ENCODE measurements at regions not wholly inside any gene's neighbourhood (a gene's known extent, or its start where the extent isn't known, plus 50 kb on each side); places are given as distances from the start of the nearest gene placed in this dataset.

DNA sequence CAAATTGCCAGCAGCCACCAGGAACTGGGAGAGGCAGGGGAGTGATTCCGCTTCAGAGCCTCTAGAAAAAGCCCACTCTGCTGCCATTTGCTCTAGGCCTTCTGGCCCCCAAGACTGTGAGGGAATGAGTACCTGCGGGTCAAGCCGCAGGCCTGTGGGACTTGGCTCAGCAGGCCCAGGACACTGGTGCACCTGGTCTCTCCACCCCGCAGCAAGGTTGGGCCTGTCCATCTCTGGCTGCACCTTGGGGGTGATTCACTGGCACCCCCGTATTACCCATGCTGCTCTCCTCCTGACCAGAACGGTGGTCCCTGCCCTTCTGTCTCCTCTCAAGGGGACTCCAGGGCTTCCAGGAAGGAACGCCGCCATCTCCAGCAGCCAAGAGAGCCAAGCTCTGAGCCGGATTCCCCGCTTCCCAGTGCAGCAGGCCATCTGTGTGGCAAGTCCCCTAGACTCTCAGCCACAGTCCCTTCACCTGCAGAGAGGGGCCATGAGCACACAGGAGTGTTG, 78.4 kb upstream of the OLFM1 start:
- H3K27me3 Mint-ChIP-seq (ENCODE audit: unreplicated experiment), result no peaks in the 10 kb centered on the region
- intact Hi-C loops (cut with micrococcal nuclease; ENCODE audit: unreplicated experiment), result no loop called here
- BruUV-seq (replicated peaks), result no TSS peak
- no peak for DNase-seq
- H3K4me3 Mint-ChIP-seq (ENCODE audit: low read depth, unreplicated experiment), result no peak overlapping the region
- TF ChIP-seq, protein P1, sequence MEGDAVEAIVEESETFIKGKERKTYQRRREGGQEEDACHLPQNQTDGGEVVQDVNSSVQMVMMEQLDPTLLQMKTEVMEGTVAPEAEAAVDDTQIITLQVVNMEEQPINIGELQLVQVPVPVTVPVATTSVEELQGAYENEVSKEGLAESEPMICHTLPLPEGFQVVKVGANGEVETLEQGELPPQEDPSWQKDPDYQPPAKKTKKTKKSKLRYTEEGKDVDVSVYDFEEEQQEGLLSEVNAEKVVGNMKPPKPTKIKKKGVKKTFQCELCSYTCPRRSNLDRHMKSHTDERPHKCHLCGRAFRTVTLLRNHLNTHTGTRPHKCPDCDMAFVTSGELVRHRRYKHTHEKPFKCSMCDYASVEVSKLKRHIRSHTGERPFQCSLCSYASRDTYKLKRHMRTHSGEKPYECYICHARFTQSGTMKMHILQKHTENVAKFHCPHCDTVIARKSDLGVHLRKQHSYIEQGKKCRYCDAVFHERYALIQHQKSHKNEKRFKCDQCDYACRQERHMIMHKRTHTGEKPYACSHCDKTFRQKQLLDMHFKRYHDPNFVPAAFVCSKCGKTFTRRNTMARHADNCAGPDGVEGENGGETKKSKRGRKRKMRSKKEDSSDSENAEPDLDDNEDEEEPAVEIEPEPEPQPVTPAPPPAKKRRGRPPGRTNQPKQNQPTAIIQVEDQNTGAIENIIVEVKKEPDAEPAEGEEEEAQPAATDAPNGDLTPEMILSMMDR (IDR thresholded peaks at IDR 0.05; ENCODE audit: unreplicated experiment), result no peak
- no peaks in the 10 kb centered on the region for H3K4me1 Mint-ChIP-seq (ENCODE audit: low read depth, unreplicated experiment)
- CTCF ChIA-PET, result no interaction called here
- no peak overlapping the region for H3K27ac Mint-ChIP-seq (ENCODE audit: unreplicated experiment)
- H3K9me3 Mint-ChIP-seq (ENCODE audit: low read depth, unreplicated experiment), result no peaks in the 10 kb centered on the region
- no peaks in the 10 kb centered on the region for H3K36me3 Mint-ChIP-seq (ENCODE audit: insufficient read depth, unreplicated experiment)

DNA sequence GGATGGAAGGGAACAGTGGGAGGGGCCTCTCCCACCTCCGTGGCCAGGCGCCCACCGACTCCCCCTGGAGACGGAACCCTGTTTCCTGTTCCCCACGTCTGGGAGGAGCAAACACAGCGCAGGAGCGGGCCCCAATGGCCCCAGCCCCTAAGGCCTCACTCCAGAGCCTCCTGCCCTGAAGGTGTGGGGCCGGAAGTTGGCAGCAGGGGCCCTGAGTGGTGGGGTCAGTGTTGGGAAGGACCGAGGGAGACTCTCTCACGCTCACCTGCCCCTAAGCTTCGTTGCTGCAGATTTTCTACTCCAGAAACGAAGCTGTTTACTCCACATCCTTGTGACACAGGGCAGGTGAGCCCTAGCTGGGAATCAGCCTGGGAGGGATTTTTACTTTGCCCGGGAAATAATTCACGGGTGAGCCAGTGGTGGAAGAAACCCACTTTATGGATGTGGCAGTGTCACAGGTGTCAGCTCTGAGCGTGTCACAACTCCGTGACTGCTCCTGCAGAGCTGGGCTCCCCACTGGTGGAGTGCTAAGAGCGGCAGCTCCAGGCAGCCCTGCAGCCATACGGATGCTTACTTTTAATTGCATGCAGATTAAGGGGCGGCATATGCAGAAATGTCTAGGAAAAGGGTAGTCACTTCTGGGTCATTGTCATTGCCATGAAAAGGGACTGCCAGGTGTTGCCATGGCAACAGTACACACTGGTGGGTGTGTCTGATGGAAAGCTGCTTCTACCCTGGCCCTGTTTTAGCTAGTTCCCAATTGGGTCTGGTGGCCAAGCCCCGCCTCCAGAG, 77.5 kb upstream of the OLFM1 start:
- CTCF ChIA-PET, result no interaction called here
- no TSS peak for BruUV-seq (replicated peaks)
- intact Hi-C loops (cut with micrococcal nuclease; ENCODE audit: unreplicated experiment), result no loop called here

DNA sequence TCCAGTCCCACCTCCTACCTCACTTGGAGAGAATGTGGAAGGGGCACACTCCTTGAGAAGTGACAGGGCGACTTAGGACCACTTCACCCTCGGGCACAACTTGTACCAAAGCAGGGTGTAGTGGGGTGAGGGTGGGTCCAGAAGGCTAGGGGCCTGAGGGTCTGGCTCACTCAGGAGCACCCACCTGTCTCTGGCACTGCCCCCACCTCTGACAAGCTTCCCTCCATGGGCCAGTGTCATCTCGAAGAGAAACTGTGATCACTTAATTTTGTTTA, 76.9 kb upstream of the OLFM1 start:
- H3K4me1 Mint-ChIP-seq (ENCODE audit: low read depth, unreplicated experiment), result no peaks in the 10 kb centered on the region
- no TSS peak for BruUV-seq (replicated peaks)
- DNase-seq, result no peak
- CTCF ChIA-PET, result no interaction called here
- H3K36me3 Mint-ChIP-seq (ENCODE audit: insufficient read depth, unreplicated experiment), result no peaks in the 10 kb centered on the region
- H3K27ac Mint-ChIP-seq (ENCODE audit: unreplicated experiment), result no peak overlapping the region
- TF ChIP-seq, protein P1 (IDR thresholded peaks at IDR 0.05; ENCODE audit: unreplicated experiment), result no peak
- intact Hi-C loops (cut with micrococcal nuclease; ENCODE audit: unreplicated experiment), result no loop called here
- no peak overlapping the region for H3K4me3 Mint-ChIP-seq (ENCODE audit: low read depth, unreplicated experiment)
- peaks cover 7% of the 10 kb centered on the region for H3K27me3 Mint-ChIP-seq (ENCODE audit: unreplicated experiment)
- no peaks in the 10 kb centered on the region for H3K9me3 Mint-ChIP-seq (ENCODE audit: low read depth, unreplicated experiment)

More for the DNA sequence above, 77.5 kb upstream of the OLFM1 start:
- Mint-ChIP-seq H3K36me3 (ENCODE audit: insufficient read depth, unreplicated experiment) (no peaks in the 10 kb centered on the region), H3K4me3 (ENCODE audit: low read depth, unreplicated experiment) (no peak overlapping the region), H3K4me1 (ENCODE audit: low read depth, unreplicated experiment) (no peaks in the 10 kb centered on the region), H3K9me3 (ENCODE audit: low read depth, unreplicated experiment) (no peaks in the 10 kb centered on the region), H3K27me3 (ENCODE audit: unreplicated experiment) (peaks cover 1% of the 10 kb centered on the region), H3K27ac (ENCODE audit: unreplicated experiment) (no peak overlapping the region)
- no peak for DNase-seq
- TF ChIP-seq, protein P1 (IDR thresholded peaks at IDR 0.05; ENCODE audit: unreplicated experiment), result no peak

DNA sequence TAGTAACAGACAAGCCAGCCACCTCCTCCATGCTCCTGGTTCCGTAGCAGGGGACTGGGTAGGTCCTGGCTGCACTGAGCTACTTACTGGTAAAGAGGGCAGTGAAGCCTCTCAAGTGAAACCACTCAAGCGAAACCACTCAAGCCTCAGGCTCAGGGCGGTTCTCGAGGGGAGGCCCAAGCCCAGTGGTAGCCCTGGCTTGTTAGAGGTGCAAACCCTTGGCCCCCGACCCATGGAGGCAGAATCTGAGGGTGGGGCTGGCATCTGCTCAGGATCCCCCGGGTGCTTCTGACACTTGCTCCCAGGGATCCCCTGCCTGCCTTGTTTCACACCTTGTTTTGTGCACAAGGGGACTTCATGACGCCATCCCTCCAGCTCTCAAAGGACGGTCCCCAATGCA, 76.5 kb upstream of the OLFM1 start:
- no TSS peak for BruUV-seq (replicated peaks)
- H3K4me1 Mint-ChIP-seq (ENCODE audit: low read depth, unreplicated experiment), result no peaks in the 10 kb centered on the region
- CTCF ChIA-PET, result no interaction called here
- H3K4me3 Mint-ChIP-seq (ENCODE audit: low read depth, unreplicated experiment), result no peak overlapping the region
- peaks cover 11% of the 10 kb centered on the region for H3K27me3 Mint-ChIP-seq (ENCODE audit: unreplicated experiment)
- DNase-seq, result no peak
- TF ChIP-seq, protein P1 (IDR thresholded peaks at IDR 0.05; ENCODE audit: unreplicated experiment), result no peak
- no peaks in the 10 kb centered on the region for H3K36me3 Mint-ChIP-seq (ENCODE audit: insufficient read depth, unreplicated experiment)
- H3K9me3 Mint-ChIP-seq (ENCODE audit: low read depth, unreplicated experiment), result no peaks in the 10 kb centered on the region
- no peak overlapping the region for H3K27ac Mint-ChIP-seq (ENCODE audit: unreplicated experiment)
- intact Hi-C loops (cut with micrococcal nuclease; ENCODE audit: unreplicated experiment), result no loop called here
